ENCODE measurements at regions not wholly inside any gene's neighbourhood (a gene's known extent, or its start where the extent isn't known, plus 50 kb on each side); places are given as distances from the start of the nearest gene placed in this dataset.
A peak's percentile ranks its signal among the peaks of the same experiment; 100 is the strongest.

- no peaks in the 10 kb centered on the region for H3K36me3 Mint-ChIP-seq
- no peaks in the 10 kb centered on the region for H3K9me3 Mint-ChIP-seq
- H3K27me3 Mint-ChIP-seq: peaks cover 20% of the 10 kb centered on the region
- H3K4me3 Mint-ChIP-seq: no peak overlapping the region
- no peak overlapping the region for H3K27ac Mint-ChIP-seq
- H3K4me1 Mint-ChIP-seq: no peaks in the 10 kb centered on the region
- no peak for ATAC-seq
Observed at GRCh38 chr6:4459032-4459431, 317.2 kb upstream of the CDYL start.

- Mint-ChIP-seq H3K27ac (no peak overlapping the region), H3K4me1 (peaks cover 7% of the 10 kb centered on the region), H3K4me3 (no peak overlapping the region), H3K36me3 (no peaks in the 10 kb centered on the region), H3K27me3 (no peaks in the 10 kb centered on the region), H3K9me3 (peaks cover 9% of the 10 kb centered on the region)
- ATAC-seq: no peak
Observed at GRCh38 chr6:4451718-4452117, 316.3 kb upstream of the ECI2 start.

- Mint-ChIP-seq H3K27me3 (no peaks in the 10 kb centered on the region), H3K36me3 (no peaks in the 10 kb centered on the region), H3K4me3 (no peak overlapping the region), H3K4me1 (peaks cover 9% of the 10 kb centered on the region), H3K27ac (no peak overlapping the region), H3K9me3 (peaks cover 9% of the 10 kb centered on the region)
- no peak for ATAC-seq
Observed at GRCh38 chr6:4451081-4451480, 315.7 kb upstream of the ECI2 start.

- H3K4me1 Mint-ChIP-seq: peaks cover 9% of the 10 kb centered on the region
- no peaks in the 10 kb centered on the region for H3K27me3 Mint-ChIP-seq
- H3K9me3 Mint-ChIP-seq: peaks cover 12% of the 10 kb centered on the region
- H3K27ac Mint-ChIP-seq: no peak overlapping the region
- no peak for ATAC-seq
- H3K4me3 Mint-ChIP-seq: no peak overlapping the region
- H3K36me3 Mint-ChIP-seq: no peaks in the 10 kb centered on the region
Observed at GRCh38 chr6:4450237-4450636, 314.9 kb upstream of the ECI2 start.

GRCh38 chr6:4449409-4449808, 314.0 kb upstream of the ECI2 start:
- no peak for ATAC-seq
- Mint-ChIP-seq H3K27me3 (no peaks in the 10 kb centered on the region), H3K4me3 (no peak overlapping the region), H3K4me1 (peaks cover 9% of the 10 kb centered on the region), H3K36me3 (no peaks in the 10 kb centered on the region), H3K9me3 (peaks cover 13% of the 10 kb centered on the region), H3K27ac (no peak overlapping the region)

GRCh38 chr6:4448841-4449240, 313.5 kb upstream of the ECI2 start:
- H3K27me3 Mint-ChIP-seq: no peaks in the 10 kb centered on the region
- peaks cover 9% of the 10 kb centered on the region for H3K4me1 Mint-ChIP-seq
- H3K4me3 Mint-ChIP-seq: no peak overlapping the region
- no peaks in the 10 kb centered on the region for H3K36me3 Mint-ChIP-seq
- H3K27ac Mint-ChIP-seq: no peak overlapping the region
- no peak for ATAC-seq
- peaks cover 17% of the 10 kb centered on the region for H3K9me3 Mint-ChIP-seq

GRCh38 chr6:4447639-4448330, 312.4 kb upstream of the ECI2 start:
- ATAC-seq: no peak
- H3K4me3 Mint-ChIP-seq: no peak overlapping the region
- no peak overlapping the region for H3K27ac Mint-ChIP-seq
- H3K4me1 Mint-ChIP-seq: peaks cover 9% of the 10 kb centered on the region
- peaks cover 18% of the 10 kb centered on the region for H3K9me3 Mint-ChIP-seq
- H3K36me3 Mint-ChIP-seq: no peaks in the 10 kb centered on the region
- H3K27me3 Mint-ChIP-seq: no peaks in the 10 kb centered on the region

GRCh38 chr6:4446982-4447381, 311.6 kb upstream of the ECI2 start:
- Mint-ChIP-seq H3K27ac (no peak overlapping the region), H3K4me1 (peaks cover 11% of the 10 kb centered on the region)
- peak; percentile 80 for ATAC-seq

GRCh38 chr6:4441981-4442434, 306.6 kb upstream of the ECI2 start:
- H3K9me3 Mint-ChIP-seq: peaks cover 15% of the 10 kb centered on the region
- H3K27me3 Mint-ChIP-seq: no peaks in the 10 kb centered on the region
- H3K4me1 Mint-ChIP-seq: peaks cover 12% of the 10 kb centered on the region
- no peak overlapping the region for H3K27ac Mint-ChIP-seq
- peak; percentile 56 for ATAC-seq
- no peaks in the 10 kb centered on the region for H3K36me3 Mint-ChIP-seq
- no peak overlapping the region for H3K4me3 Mint-ChIP-seq

More at GRCh38 chr6:4446982-4447381, 311.6 kb upstream of the ECI2 start:
- Mint-ChIP-seq H3K36me3 (no peaks in the 10 kb centered on the region), H3K27me3 (no peaks in the 10 kb centered on the region), H3K9me3 (peaks cover 13% of the 10 kb centered on the region), H3K4me3 (no peak overlapping the region)

GRCh38 chr6:4439159-4439558, 303.8 kb upstream of the ECI2 start:
- no peaks in the 10 kb centered on the region for H3K36me3 Mint-ChIP-seq
- ATAC-seq: no peak
- H3K27me3 Mint-ChIP-seq: no peaks in the 10 kb centered on the region
- H3K4me1 Mint-ChIP-seq: peaks cover 7% of the 10 kb centered on the region
- peaks cover 10% of the 10 kb centered on the region for H3K9me3 Mint-ChIP-seq
- H3K27ac Mint-ChIP-seq: no peak overlapping the region
- no peak overlapping the region for H3K4me3 Mint-ChIP-seq

GRCh38 chr6:4437342-4437741, 302.0 kb upstream of the ECI2 start:
- Mint-ChIP-seq H3K4me3 (no peak overlapping the region), H3K36me3 (no peaks in the 10 kb centered on the region), H3K9me3 (peaks cover 6% of the 10 kb centered on the region), H3K27ac (no peak overlapping the region), H3K4me1 (peaks cover 7% of the 10 kb centered on the region), H3K27me3 (no peaks in the 10 kb centered on the region)
- ATAC-seq: no peak

GRCh38 chr6:4435981-4436445, 300.6 kb upstream of the ECI2 start:
- peaks cover 6% of the 10 kb centered on the region for H3K9me3 Mint-ChIP-seq
- H3K4me1 Mint-ChIP-seq: no peaks in the 10 kb centered on the region
- H3K36me3 Mint-ChIP-seq: no peaks in the 10 kb centered on the region
- no peak for ATAC-seq
- H3K27me3 Mint-ChIP-seq: no peaks in the 10 kb centered on the region
- no peak overlapping the region for H3K27ac Mint-ChIP-seq
- no peak overlapping the region for H3K4me3 Mint-ChIP-seq

GRCh38 chr6:4434655-4435054, 299.3 kb upstream of the ECI2 start:
- ATAC-seq: no peak
- peaks cover 4% of the 10 kb centered on the region for H3K9me3 Mint-ChIP-seq
- H3K4me1 Mint-ChIP-seq: no peaks in the 10 kb centered on the region
- H3K27me3 Mint-ChIP-seq: no peaks in the 10 kb centered on the region
- no peaks in the 10 kb centered on the region for H3K36me3 Mint-ChIP-seq
- no peak overlapping the region for H3K27ac Mint-ChIP-seq
- H3K4me3 Mint-ChIP-seq: no peak overlapping the region

- peaks cover 8% of the 10 kb centered on the region for H3K9me3 Mint-ChIP-seq
- no peak for ATAC-seq
- H3K27ac Mint-ChIP-seq: no peak overlapping the region
- no peaks in the 10 kb centered on the region for H3K27me3 Mint-ChIP-seq
- no peaks in the 10 kb centered on the region for H3K4me1 Mint-ChIP-seq
- H3K36me3 Mint-ChIP-seq: no peaks in the 10 kb centered on the region
- no peak overlapping the region for H3K4me3 Mint-ChIP-seq
Observed at GRCh38 chr6:4433199-4433598, 297.8 kb upstream of the ECI2 start.

- Mint-ChIP-seq H3K27ac (no peak overlapping the region), H3K27me3 (no peaks in the 10 kb centered on the region), H3K4me3 (no peak overlapping the region), H3K9me3 (peaks cover 18% of the 10 kb centered on the region), H3K36me3 (peaks cover 1% of the 10 kb centered on the region), H3K4me1 (peaks cover under 1% of the 10 kb centered on the region)
- no peak for ATAC-seq
Observed at GRCh38 chr6:4426968-4427367, 291.6 kb upstream of the ECI2 start.

- Mint-ChIP-seq H3K9me3 (peaks cover 31% of the 10 kb centered on the region), H3K27ac (peak overlapping the region; percentile 69), H3K4me1 (peaks cover 24% of the 10 kb centered on the region), H3K4me3 (no peak overlapping the region), H3K27me3 (no peaks in the 10 kb centered on the region), H3K36me3 (peaks cover 20% of the 10 kb centered on the region)
- ATAC-seq: no peak
Observed at GRCh38 chr6:4421837-4422236, 286.5 kb upstream of the ECI2 start.
